HepG2 (cell line): ENCODE measurements at regions not wholly inside any gene's neighbourhood (a gene's known extent, or its start where the extent isn't known, plus 50 kb on each side); places are given as distances from the start of the nearest gene placed in this dataset.

ENCODE experiments used
- AKNA ChIP-seq: sonication (generic); formaldehyde crosslinking; IDR thresholded peaks from 2 replicates; pipeline ENCODE4 v1.4.0; 2020; ENCODE audit warnings: missing genetic modification reagents, borderline replicate concordance
- ASH2L ChIP-seq: fragments of 300-600, 200-600 bp; sonication (generic); IDR thresholded peaks from 2 replicates; pipeline ENCODE4 v1.7.0; 2017; ENCODE audit warnings: low read depth, mild to moderate bottlenecking, moderate library complexity, mixed read lengths, low read length; ENCODE audit not compliant: insufficient read length
- CHD4 ChIP-seq: fragments of 200-600 bp; sonication (generic); IDR thresholded peaks from 2 replicates; pipeline ENCODE4 v1.7.0; 2017; ENCODE audit warnings: mild to moderate bottlenecking, low read length, borderline replicate concordance
- KAT7 ChIP-seq: IDR thresholded peaks from 2 replicates; pipeline ENCODE4 v1.6.1; 2018; ENCODE audit warnings: borderline replicate concordance, missing compliant biosample characterization
- MIXL1 ChIP-seq: IDR thresholded peaks from 2 replicates; pipeline ENCODE4 v1.6.1; 2016
- ZKSCAN5 ChIP-seq: sonication (generic); formaldehyde crosslinking; IDR thresholded peaks from 2 replicates; pipeline ENCODE4 v1.5.1; 2020; ENCODE audit warnings: mild to moderate bottlenecking, missing genetic modification reagents
- ZNF282 ChIP-seq: fragments of 450-650 bp; IDR thresholded peaks from 2 replicates; pipeline ENCODE4 v1.6.1; 2018; ENCODE audit not compliant: partially characterized antibody
- ZNF709 ChIP-seq: sonication (generic); formaldehyde crosslinking; IDR thresholded peaks from 2 replicates; pipeline ENCODE4 v1.5.0; 2020; ENCODE audit warnings: mild to moderate bottlenecking, missing genetic modification reagents
- TF ChIP-seq, protein P1 (sequence below): sonication (generic); formaldehyde crosslinking; IDR thresholded peaks from 2 replicates; pipeline ENCODE4 v1.5.1; 2020; ENCODE audit warnings: mild to moderate bottlenecking, missing genetic modification reagents, moderate library complexity
- TF ChIP-seq, protein P2 (sequence below): sonication (generic); formaldehyde crosslinking; IDR thresholded peaks from 2 replicates; pipeline ENCODE4 v1.5.0; 2020; ENCODE audit warnings: mild to moderate bottlenecking, missing genetic modification reagents

DNA sequence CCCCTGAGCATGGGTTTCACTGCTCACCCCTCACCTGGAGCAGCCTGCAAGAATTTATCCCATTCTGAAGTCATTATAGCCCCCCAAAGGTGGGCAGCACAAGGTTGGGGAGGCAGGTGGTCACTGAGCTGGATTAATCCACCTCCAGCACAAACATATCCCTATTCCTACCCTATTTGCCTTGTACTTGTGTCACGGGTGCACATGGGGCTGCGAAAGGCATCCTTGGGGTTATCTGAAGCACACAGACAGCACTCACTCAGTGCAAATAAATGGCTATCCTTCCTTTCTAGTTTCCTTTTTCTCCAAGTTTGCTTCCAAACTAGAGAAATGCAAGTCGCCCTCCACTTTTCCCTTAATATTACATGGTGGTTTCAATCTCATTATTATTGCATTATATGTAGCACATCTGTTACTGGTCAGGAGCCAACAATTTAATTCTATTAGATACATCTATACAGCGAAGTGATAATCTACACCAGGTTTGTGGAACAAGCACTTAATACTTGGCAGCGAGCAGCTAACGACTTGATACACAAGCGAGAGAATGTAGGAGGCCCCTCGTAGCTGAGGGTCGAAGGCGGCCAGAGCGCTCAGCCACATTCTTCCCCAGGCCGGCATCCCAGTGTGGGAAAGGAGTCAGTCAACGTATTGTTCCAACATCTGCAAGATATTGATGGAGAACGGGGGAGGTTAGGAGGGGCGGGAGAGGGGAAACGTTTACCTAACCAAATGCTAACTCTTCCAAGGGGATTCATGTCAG lies 121.3 kb upstream of the HABP2 start (continued):
- TF ChIP-seq, protein P1, sequence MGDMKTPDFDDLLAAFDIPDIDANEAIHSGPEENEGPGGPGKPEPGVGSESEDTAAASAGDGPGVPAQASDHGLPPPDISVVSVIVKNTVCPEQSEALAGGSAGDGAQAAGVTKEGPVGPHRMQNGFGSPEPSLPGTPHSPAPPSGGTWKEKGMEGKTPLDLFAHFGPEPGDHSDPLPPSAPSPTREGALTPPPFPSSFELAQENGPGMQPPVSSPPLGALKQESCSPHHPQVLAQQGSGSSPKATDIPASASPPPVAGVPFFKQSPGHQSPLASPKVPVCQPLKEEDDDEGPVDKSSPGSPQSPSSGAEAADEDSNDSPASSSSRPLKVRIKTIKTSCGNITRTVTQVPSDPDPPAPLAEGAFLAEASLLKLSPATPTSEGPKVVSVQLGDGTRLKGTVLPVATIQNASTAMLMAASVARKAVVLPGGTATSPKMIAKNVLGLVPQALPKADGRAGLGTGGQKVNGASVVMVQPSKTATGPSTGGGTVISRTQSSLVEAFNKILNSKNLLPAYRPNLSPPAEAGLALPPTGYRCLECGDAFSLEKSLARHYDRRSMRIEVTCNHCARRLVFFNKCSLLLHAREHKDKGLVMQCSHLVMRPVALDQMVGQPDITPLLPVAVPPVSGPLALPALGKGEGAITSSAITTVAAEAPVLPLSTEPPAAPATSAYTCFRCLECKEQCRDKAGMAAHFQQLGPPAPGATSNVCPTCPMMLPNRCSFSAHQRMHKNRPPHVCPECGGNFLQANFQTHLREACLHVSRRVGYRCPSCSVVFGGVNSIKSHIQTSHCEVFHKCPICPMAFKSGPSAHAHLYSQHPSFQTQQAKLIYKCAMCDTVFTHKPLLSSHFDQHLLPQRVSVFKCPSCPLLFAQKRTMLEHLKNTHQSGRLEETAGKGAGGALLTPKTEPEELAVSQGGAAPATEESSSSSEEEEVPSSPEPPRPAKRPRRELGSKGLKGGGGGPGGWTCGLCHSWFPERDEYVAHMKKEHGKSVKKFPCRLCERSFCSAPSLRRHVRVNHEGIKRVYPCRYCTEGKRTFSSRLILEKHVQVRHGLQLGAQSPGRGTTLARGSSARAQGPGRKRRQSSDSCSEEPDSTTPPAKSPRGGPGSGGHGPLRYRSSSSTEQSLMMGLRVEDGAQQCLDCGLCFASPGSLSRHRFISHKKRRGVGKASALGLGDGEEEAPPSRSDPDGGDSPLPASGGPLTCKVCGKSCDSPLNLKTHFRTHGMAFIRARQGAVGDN (CRISPR knock-in tag) = no peak
- TF ChIP-seq, protein P2, sequence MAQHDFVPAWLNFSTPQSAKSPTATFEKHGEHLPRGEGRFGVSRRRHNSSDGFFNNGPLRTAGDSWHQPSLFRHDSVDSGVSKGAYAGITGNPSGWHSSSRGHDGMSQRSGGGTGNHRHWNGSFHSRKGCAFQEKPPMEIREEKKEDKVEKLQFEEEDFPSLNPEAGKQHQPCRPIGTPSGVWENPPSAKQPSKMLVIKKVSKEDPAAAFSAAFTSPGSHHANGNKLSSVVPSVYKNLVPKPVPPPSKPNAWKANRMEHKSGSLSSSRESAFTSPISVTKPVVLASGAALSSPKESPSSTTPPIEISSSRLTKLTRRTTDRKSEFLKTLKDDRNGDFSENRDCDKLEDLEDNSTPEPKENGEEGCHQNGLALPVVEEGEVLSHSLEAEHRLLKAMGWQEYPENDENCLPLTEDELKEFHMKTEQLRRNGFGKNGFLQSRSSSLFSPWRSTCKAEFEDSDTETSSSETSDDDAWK (CRISPR knock-in tag) = no peak
- no peak for TF ChIP-seq ZKSCAN5
- TF ChIP-seq ZNF709 (CRISPR knock-in tag) = no peak
- no peak for TF ChIP-seq KAT7 (CRISPR knock-in tag)
- TF ChIP-seq ZNF282 = no peak
- no peak for TF ChIP-seq MIXL1 (CRISPR knock-in tag)
- TF ChIP-seq AKNA (CRISPR knock-in tag) = no peak
- no peak for TF ChIP-seq ASH2L
- no peak for TF ChIP-seq CHD4
